NCI-H526 (cell line): ENCODE measurements at regions not wholly inside any gene's neighbourhood (a gene's known extent, or its start where the extent isn't known, plus 50 kb on each side); places are given as distances from the start of the nearest gene placed in this dataset.

Source experiments
- DNase-seq, 2 experiments: peaks; one replicate each; lab custom pipeline; 2025; lab: John Stamatoyannopoulos, UW

GRCh38 chr20:61163031-61163430 is 89.0 kb upstream of the CDH4 start:
- no peak for DNase-seq

GRCh38 chr20:61166324-61166723 is 85.7 kb upstream of the CDH4 start:
- no peak for DNase-seq

DNA sequence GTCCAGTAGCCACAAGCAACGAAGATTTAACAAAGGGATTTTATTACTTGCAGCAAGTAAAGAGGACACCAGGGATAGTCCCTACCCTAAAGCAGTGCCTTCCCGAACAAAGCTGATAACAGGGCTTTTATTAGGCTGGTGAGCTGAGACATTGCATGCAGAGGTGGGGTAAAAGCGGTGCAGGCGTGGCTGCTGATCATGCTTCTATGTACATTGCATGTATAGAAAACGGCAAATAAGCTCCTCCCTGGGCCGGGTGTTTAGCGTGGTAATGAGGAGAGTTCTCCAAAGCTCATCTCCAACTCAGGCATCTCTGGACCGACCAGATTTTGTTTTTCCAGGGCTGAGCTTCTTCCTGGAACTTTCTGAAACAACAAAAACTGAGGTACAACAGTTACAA is 83.5 kb upstream of the CDH4 start:
- no peak for DNase-seq

DNA sequence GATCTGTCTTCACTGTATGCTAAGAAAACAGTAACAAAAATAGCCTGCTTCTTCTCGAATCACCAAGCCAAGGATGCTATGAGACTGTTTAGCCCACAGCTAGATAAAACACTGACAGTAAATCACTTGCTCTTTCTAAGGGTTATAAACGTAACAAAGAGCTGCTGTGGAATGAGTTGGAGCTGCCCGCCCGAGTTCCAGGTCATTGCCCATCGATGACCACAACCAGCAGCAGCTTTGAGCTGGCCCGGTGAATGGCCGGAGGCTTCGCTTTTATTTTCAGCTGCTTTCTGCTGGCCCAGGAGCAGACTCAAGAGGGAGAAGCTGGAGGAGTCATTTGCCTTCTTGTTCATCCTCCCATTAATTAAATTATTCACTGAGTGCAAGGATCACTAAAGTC is 82.2 kb upstream of the CDH4 start:
- no peak for DNase-seq

GRCh38 chr20:61170496-61171320 is 81.4 kb upstream of the CDH4 start:
- DNase-seq, result no peak

DNA sequence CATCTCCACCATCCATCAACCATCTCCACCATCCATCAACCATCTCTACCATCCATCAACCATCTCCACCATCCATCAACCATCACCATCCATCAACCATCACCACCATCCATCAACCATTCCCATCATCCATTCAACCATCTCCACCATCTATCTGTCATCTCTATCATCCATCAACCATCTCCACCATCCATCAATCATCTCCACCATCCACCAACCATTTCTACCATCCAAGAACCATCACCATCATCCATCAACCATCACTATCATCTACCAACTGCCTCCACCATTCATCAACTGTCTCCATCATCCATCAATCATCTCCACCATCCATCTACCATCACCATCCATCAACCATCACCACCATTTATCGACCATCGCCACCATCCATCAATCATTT is 78.8 kb upstream of the CDH4 start:
- DNase-seq, result no peak

DNA sequence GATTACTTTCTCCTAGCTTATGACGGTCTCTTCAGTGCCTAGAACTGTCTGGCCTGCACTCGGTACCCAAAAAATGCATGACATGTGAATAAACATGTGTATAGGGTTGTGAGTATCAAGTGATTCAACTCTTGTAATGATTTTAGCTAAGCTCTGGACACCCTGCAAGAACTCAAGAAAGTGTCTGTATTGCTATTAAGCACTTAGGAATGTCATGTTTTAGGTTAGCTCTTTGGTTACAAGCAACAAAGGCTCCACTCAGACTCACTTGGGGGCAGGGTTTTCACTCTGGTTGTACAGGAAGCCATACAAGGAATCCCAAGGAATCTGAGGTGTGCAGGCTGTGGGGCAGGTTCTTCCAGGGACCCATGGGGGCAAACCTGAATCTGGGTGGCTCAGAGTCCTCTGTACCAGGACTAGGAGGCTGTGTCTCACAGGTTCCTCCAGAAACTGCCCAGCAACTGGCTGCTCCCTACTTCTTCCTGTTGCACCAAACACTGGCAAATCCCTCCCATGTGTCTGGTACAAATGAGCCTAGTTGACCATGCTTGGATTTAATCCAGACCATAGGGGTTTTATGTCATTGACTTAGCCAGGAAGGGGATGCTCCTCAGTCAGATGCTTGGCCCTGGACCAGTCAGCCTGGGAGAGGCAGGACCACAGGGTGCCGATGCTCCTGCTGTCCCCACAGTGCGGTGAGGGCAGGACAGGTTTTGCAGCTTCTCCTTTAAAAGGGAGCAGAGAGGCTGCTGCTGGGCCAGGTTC is 77.9 kb upstream of the CDH4 start:
- no peak for DNase-seq

DNA sequence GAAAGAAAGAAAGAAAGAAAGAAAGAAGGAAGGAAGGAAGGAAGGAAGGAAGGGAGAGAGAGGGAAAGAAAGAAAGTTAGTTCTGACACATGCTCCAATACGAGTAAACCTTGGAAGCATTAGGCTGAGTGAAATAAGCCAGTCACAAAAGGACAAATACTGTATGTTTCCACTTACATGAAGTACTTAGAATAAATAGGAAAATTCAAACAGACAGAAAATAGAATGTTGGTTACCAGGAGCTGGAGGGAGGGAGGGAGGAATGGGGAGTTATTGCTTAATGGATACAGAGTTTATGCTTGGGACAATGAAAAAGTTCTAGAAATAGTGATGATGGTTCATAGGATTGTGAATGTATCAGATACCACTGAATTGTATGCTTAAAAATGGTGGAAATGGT is 75.2 kb upstream of the CDH4 start:
- DNase-seq, result no peak

DNA sequence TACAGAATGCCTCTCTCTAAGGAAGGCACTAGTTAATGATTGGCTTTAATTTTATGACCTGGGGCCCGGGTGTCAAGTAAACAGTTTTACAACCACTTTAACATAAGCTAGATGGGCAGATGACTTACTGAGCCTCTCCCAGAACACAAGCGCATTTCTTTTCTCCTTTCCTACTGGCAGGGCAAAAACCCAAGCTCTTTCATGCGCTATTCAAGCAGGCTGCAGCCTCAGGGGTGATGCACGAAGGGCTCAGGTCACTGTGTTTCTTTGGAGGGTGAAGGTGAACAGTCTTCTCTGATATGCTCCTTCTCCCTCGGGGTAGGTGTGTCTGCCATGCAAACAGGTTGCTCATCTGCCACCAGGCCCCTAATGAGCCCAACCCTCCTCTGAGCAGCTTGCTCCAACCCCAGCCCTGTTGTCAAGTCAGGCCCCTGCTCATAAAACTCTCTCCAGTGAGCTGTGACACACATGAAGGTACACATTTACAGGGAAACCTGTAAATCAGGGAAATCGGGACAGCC is 73.5 kb upstream of the CDH4 start:
- DNase-seq, result peak; percentile 42 to 65

DNA sequence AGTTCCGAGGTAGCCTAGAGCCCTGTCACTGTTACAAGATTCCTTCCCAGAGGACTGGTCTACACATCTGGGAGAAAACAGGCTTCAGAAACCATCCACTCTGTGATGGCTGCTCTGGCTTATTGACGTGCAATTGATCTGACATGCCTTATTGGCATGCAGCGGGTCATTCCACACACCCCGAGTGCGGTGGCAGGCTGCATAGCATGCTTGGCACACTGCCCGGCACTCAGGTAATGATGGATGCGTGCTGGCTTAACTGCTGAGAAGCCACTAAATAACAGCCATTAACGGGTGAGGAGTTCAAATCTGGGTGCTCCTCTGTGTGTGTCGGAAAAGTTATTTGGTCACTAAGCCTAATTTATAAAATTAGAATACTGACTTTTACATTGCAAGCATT is 67.9 kb upstream of the CDH4 start:
- DNase-seq, result no peak

GRCh38 chr20:61185181-61185580 is 66.9 kb upstream of the CDH4 start:
- DNase-seq, result no peak

DNA sequence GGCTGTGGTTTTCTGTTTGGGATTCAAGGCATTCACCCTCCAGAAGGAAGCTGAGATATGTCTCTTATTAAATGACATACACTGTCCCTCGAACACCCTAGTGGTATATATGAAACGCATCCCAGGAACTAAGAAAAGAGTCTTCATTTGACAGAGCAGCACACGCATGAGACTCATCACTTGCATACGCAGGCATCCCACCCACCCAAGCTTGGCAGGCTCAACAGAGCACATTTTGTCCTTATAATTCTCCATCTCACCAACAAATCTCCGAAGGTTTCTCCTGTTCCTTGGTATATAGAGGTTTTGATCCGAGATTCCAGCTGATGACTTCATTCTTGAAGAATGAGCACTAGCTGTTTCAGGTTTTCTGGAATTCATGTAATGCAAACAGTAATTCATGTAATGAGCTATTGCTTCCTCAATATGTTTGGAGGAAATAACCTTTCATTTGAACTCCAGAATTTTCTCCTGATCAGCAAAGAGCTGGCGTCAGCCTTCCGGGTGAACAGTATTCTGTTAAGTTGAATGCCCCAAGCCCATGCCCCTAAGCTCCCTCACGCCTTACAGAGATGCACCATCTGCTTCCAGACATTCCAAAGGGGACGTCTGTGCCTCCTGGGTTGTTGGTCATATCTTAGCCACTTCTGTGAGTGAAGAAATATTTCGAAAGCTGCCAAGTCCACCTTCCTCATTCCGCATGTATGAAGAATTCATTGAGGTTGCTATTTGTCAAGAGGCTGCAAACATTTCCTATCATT is 66.0 kb upstream of the CDH4 start:
- no peak for DNase-seq

DNA sequence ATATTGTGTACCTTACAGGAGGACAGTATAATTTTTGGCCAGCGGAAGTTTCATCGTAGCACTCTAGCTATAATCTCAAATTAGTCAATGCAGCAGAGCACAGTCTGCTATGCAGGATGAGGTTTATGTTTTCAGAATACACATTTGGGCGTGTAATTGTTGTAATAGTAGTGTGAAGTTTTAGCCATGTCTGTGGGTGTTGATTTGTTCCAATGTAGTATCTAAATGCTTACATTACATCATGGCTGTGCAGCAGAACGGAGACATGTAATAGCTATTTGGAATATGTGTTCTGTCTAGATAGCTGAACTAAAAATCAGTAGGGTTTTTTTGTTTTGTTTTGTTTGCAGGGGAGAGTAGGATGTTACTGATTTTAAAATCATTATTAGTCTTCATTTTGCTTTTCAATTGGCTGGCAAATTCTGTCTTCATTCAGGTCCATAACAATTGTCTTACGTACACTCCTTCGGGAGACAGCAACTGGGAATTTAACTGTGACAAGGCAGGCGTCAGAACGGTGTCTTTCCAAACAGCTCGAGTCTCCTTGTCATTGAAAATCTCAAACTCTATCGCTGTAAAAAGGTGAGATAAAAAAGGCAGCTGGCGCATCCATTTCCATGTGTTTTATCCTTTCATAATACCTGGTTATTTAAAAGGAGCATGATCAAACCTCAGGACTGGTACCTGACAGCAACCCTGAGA is 65.1 kb upstream of the CDH4 start:
- no peak for DNase-seq

DNA sequence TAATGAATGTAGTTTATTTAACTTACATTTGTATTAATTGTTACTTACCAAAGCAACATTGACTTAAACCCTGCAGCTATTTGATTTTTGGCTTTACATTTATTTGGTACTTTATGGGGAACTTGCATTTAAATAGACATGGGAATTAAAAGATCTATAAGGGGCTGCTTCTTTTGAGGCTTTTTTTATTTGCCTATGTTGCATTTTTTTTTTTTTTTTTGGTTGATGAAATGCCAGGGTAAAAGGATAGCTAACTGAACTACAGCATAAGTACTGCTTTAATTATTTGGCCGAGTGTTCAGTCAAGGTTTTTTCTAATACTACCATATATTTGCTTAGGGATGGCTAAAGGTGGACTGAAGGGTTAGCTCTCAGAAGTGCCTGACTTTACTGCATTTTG is 62.5 kb upstream of the CDH4 start:
- DNase-seq, result no peak

DNA sequence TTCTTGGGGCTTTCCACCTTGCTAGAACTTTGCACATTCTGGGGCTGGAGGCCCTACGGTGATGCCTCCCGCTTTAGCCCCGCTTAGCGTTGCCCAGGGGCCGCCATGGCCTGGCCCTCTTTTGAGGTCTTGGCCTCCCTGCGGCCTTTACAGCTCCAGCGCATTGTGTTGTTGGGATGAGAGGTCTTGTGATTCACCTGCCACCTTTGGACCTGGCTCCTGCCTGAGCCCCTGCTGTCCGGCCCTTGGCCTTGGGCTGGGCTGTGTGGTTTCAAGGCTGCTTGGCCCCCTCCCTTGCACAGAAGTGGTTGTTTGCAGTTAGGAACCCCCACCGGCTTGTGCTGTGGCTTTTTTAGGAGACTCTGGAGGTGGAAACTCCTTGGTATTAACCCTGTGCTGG is 61.0 kb upstream of the CDH4 start:
- no peak for DNase-seq

GRCh38 chr20:61192337-61192950 is 59.6 kb upstream of the CDH4 start:
- DNase-seq, result no peak

- DNase-seq, result no peak
Observed at GRCh38 chr20:61193164-61193563, 58.9 kb upstream of the CDH4 start.
